HEK293 (cell line): ENCODE measurements at regions not wholly inside any gene's neighbourhood (a gene's known extent, or its start where the extent isn't known, plus 50 kb on each side); places are given as distances from the start of the nearest gene placed in this dataset.

ENCODE experiments used
- CTCF ChIA-PET: fragments of 350-600 bp; formaldehyde crosslinking; extraction: SDS; loops from one replicate; lab custom pipeline; 2021; ENCODE audit warnings: antibody characterized with exemption; lab: Yijun Ruan, JAX
- POLR2A ChIA-PET: fragments of 300-600 bp; formaldehyde crosslinking; extraction: SDS; loops from one replicate; lab custom pipeline; 2020; ENCODE audit warnings: antibody characterized with exemption, inconsistent platforms; lab: Yijun Ruan, JAX
- H3K27ac ChIP-seq: fragments of 200-500 bp; sonication (Bioruptor generic); 2 replicates; pipeline ENCODE4 v1.5.1; 2014; ENCODE audit warnings: low read depth, low read length, control low read depth, inconsistent platforms; ENCODE audit errors: extremely low read depth
- H3K36me3 ChIP-seq, 2 experiments: fragments of 200-500 bp in 1 of 2; sonication (Bioruptor generic) in 1 of 2; 1 replicate in 1 of 2; 2 replicates in 1 of 2; pipeline ENCODE4 v1.5.1; 2014 to 2017; ENCODE audit warnings: inconsistent platforms in 2 of 2, low read length in 2 of 2; ENCODE audit not compliant: control insufficient read depth in 2 of 2, insufficient read depth in 1 of 2
- H3K4me1 ChIP-seq: fragments of 200-500 bp; sonication (Bioruptor generic); 2 replicates; pipeline ENCODE4 v1.5.1; 2014; ENCODE audit warnings: mild to moderate bottlenecking, low read length, inconsistent platforms; ENCODE audit not compliant: control insufficient read depth, insufficient read depth
- H3K4me3 ChIP-seq: 2 replicates; pipeline ENCODE4 v1.5.1; 2011; ENCODE audit warnings: low read depth, mild to moderate bottlenecking, control low read depth, low read length, moderate library complexity
- H3K9me3 ChIP-seq: fragments of 200-500 bp; sonication (Bioruptor generic); 2 replicates; pipeline ENCODE4 v1.5.1; 2014; ENCODE audit warnings: low read depth, low read length, inconsistent platforms; ENCODE audit not compliant: control insufficient read depth, insufficient read depth
- AEBP2 ChIP-seq: fragments of 450-650 bp; formaldehyde crosslinking; IDR thresholded peaks from 2 replicates; pipeline ENCODE4 v1.5.1; 2016; ENCODE audit warnings: missing biosample characterization, missing genetic modification characterization, borderline replicate concordance
- HOXC10 ChIP-seq: sonication (generic); formaldehyde crosslinking; IDR thresholded peaks from 2 replicates; pipeline ENCODE4 v1.8.1; 2023; ENCODE audit warnings: mild to moderate bottlenecking, missing genetic modification reagents
- KLF1 ChIP-seq: fragments of 450-650 bp; formaldehyde crosslinking; IDR thresholded peaks from 2 replicates; pipeline ENCODE4 v1.5.1; 2016; ENCODE audit warnings: missing biosample characterization, missing genetic modification characterization
- PBX3 ChIP-seq: sonication (generic); formaldehyde crosslinking; IDR thresholded peaks from 2 replicates; pipeline ENCODE4 v1.8.1; 2022; ENCODE audit warnings: mild to moderate bottlenecking, moderate library complexity, missing genetic modification reagents
- ZBTB11 ChIP-seq: fragments of 450-650 bp; formaldehyde crosslinking; conservative IDR thresholded peaks from 2 replicates; pipeline ENCODE4 v1.5.1; 2016; ENCODE audit warnings: low read depth, missing biosample characterization, missing genetic modification characterization
- ZIC2 ChIP-seq: fragments of 450-650 bp; formaldehyde crosslinking; IDR thresholded peaks from 2 replicates; pipeline ENCODE4 v1.5.1; 2016; ENCODE audit warnings: missing biosample characterization, missing genetic modification characterization
- ZNF10 ChIP-seq: fragments of 450-650 bp; formaldehyde crosslinking; IDR thresholded peaks from 2 replicates; pipeline ENCODE4 v1.5.1; 2017; ENCODE audit warnings: missing biosample characterization, missing genetic modification characterization
- ZNF133 ChIP-seq: fragments of 450-650 bp; formaldehyde crosslinking; IDR thresholded peaks from 2 replicates; pipeline ENCODE4 v1.5.1; 2016; ENCODE audit warnings: missing biosample characterization, missing genetic modification characterization
- ZNF16 ChIP-seq: fragments of 450-650 bp; formaldehyde crosslinking; IDR thresholded peaks from 2 replicates; pipeline ENCODE4 v1.5.1; 2016; ENCODE audit warnings: low read depth, missing biosample characterization, missing genetic modification characterization
- ZNF18 ChIP-seq: fragments of 450-650 bp; formaldehyde crosslinking; IDR thresholded peaks from 2 replicates; pipeline ENCODE4 v1.5.1; 2016; ENCODE audit warnings: missing biosample characterization, missing genetic modification characterization
- ZNF26 ChIP-seq: fragments of 450-650 bp; formaldehyde crosslinking; IDR thresholded peaks from 2 replicates; pipeline ENCODE4 v1.5.1; 2016; ENCODE audit warnings: missing biosample characterization, missing genetic modification characterization
- ZNF280C ChIP-seq: fragments of 450-650 bp; formaldehyde crosslinking; IDR thresholded peaks from 2 replicates; pipeline ENCODE4 v1.5.1; 2016; ENCODE audit warnings: missing biosample characterization, missing genetic modification characterization
- ZNF354C ChIP-seq: fragments of 450-650 bp; formaldehyde crosslinking; IDR thresholded peaks from 2 replicates; pipeline ENCODE4 v1.5.1; 2016; ENCODE audit warnings: missing biosample characterization, missing genetic modification characterization, low read depth, borderline replicate concordance
- ZNF404 ChIP-seq: fragments of 450-650 bp; formaldehyde crosslinking; IDR thresholded peaks from 2 replicates; pipeline ENCODE4 v1.5.1; 2017; ENCODE audit warnings: missing biosample characterization, missing genetic modification characterization
- ZNF433 ChIP-seq: fragments of 450-650 bp; formaldehyde crosslinking; IDR thresholded peaks from 2 replicates; pipeline ENCODE4 v1.5.1; 2016; ENCODE audit warnings: missing biosample characterization, missing genetic modification characterization, low read depth
- ZNF530 ChIP-seq: fragments of 450-650 bp; formaldehyde crosslinking; IDR thresholded peaks from 2 replicates; pipeline ENCODE4 v1.5.1; 2016; ENCODE audit warnings: low read depth, missing biosample characterization, missing genetic modification characterization
- ZNF785 ChIP-seq: fragments of 450-650 bp; formaldehyde crosslinking; IDR thresholded peaks from 2 replicates; pipeline ENCODE4 v1.5.1; 2016; ENCODE audit warnings: missing biosample characterization, missing genetic modification characterization
- ZSCAN23 ChIP-seq: fragments of 450-650 bp; formaldehyde crosslinking; IDR thresholded peaks from 2 replicates; pipeline ENCODE4 v1.5.1; 2016; ENCODE audit warnings: missing biosample characterization, missing genetic modification characterization

GRCh38 chr7:46586406-46586805, 665.3 kb upstream of the IGFBP3 start:
- H3K4me1 ChIP-seq, result no peaks in the 10 kb centered on the region
- no peaks in the 10 kb centered on the region for H3K36me3 ChIP-seq
- TF ChIP-seq ZIC2 (no peak), ZNF785 (tag by site-specific recombination) (no peak), ZNF26 (tag by site-specific recombination) (no peak), AEBP2 (tag by site-specific recombination) (no peak), ZNF10 (tag by site-specific recombination) (no peak), ZSCAN23 (tag by site-specific recombination) (no peak), ZNF530 (tag by site-specific recombination) (no peak)
- no peak overlapping the region for H3K27ac ChIP-seq
- no peaks in the 10 kb centered on the region for H3K9me3 ChIP-seq
- CTCF ChIA-PET, result no interaction called here
- POLR2A ChIA-PET, result no interaction called here
- no peak overlapping the region for H3K4me3 ChIP-seq

GRCh38 chr7:46583656-46584055, 662.6 kb upstream of the IGFBP3 start:
- ChIA-PET POLR2A (no interaction called here), CTCF (no interaction called here)
- no peak overlapping the region for H3K4me3 ChIP-seq
- no peaks in the 10 kb centered on the region for H3K36me3 ChIP-seq
- no peak for TF ChIP-seq KLF1 (tag by site-specific recombination)
- no peak for TF ChIP-seq PBX3 (CRISPR knock-in tag)
- no peak for TF ChIP-seq ZNF280C (tag by site-specific recombination)
- TF ChIP-seq ZNF133 (tag by site-specific recombination), result no peak
- no peak for TF ChIP-seq HOXC10 (CRISPR knock-in tag)
- TF ChIP-seq ZBTB11 (tag by site-specific recombination), result no peak
- no peak for TF ChIP-seq ZNF404 (tag by site-specific recombination)
- TF ChIP-seq ZNF18 (tag by site-specific recombination), result no peak
- no peak for TF ChIP-seq ZNF433 (tag by site-specific recombination)
- TF ChIP-seq ZNF16 (tag by site-specific recombination), result no peak
- TF ChIP-seq ZNF354C, result no peak
- no peak overlapping the region for H3K27ac ChIP-seq
- H3K9me3 ChIP-seq, result no peaks in the 10 kb centered on the region
- H3K4me1 ChIP-seq, result no peaks in the 10 kb centered on the region
